Ovary (tissue), 3 donors: ENCODE measurements at regions not wholly inside any gene's neighbourhood (a gene's known extent, or its start where the extent isn't known, plus 50 kb on each side); places are given as distances from the start of the nearest gene placed in this dataset.

Experiments used
- CTCF ChIP-seq, 3 donors: fragments of 450-650 bp in 2 of 3; fragments of 200-600 bp in 1 of 3; IDR thresholded peaks; one replicate each; pipeline versions ENCODE4 v1.5.1 to v1.8.0; 2016 to 2022; ENCODE audit warnings: antibody characterized with exemption in 3 of 3, mild to moderate bottlenecking in 1 of 3
- POLR2A ChIP-seq: fragments of 450-650 bp; IDR thresholded peaks from one replicate; pipeline ENCODE4 v1.6.1; 2017; ENCODE audit warnings: antibody characterized with exemption, mild to moderate bottlenecking, moderate library complexity
- donor health status: DM: no; HTN: no; CAD: no.

DNA sequence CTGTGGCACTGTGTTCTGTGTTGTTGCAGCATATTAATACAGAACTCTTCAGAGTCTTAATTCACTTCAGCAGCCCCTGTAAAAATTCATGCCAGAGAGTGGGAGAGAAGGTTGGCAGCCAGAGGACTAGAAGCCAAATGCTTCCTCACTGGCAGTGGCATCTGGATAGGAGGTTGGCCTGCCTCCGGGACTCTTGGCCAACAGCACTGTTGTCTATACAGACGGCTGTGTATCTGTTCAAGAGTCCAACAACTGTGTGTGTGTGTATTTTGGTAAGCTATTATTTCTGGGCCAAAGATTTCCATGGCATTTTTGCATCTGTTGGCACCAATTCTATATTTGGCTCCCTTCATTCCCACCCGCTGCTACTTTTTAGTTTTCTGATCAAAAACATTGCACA is 156.0 kb upstream of the SOX2 start:
- TF ChIP-seq CTCF (IDR thresholded peaks at IDR 0.05) (no peak), POLR2A (no peak)
